Breast epithelium (tissue), 4 donors: ENCODE measurements at regions not wholly inside any gene's neighbourhood (a gene's known extent, or its start where the extent isn't known, plus 50 kb on each side); places are given as distances from the start of the nearest gene placed in this dataset.

ENCODE experiments used
- DNase-seq, 2 donors: peaks; one replicate each; pipeline ENCODE4 v3.0.0-alpha.2; 2019; ENCODE audit warnings: low spot score in 2 of 2
- H3K27ac ChIP-seq, 2 donors: fragments of 200-600 bp; sonication (generic) in 1 of 2; one replicate each; pipeline ENCODE4 v1.5.1; 2016 to 2019; ENCODE audit warnings: mild to moderate bottlenecking in 1 of 2
- H3K27me3 ChIP-seq, 2 donors: fragments of 200-600 bp; sonication (generic) in 1 of 2; one replicate each; pipeline versions ENCODE4 v1.5.1 to v1.6.0; 2017 to 2019; ENCODE audit warnings: control low read depth in 1 of 2, mild to moderate bottlenecking in 1 of 2
- H3K36me3 ChIP-seq: fragments of 200-600 bp; one replicate; pipeline ENCODE4 v1.5.1; 2019
- H3K4me1 ChIP-seq, 2 donors: fragments of 200-600 bp; sonication (generic); one replicate each; pipeline ENCODE4 v1.5.1; 2016 to 2019; ENCODE audit warnings: control low read depth in 1 of 2
- H3K4me3 ChIP-seq, 3 donors: fragments of 200-600 bp; sonication (generic); 1 replicate in 2 of 3; 2 replicates in 1 of 3; pipeline ENCODE4 v1.5.1; 2016 to 2019; ENCODE audit warnings: mild to moderate bottlenecking in 3 of 3, moderate library complexity in 2 of 3
- H3K9me3 ChIP-seq, 2 donors: fragments of 200-600 bp; sonication (generic) in 1 of 2; one replicate each; pipeline ENCODE4 v1.5.1; 2016 to 2019; ENCODE audit warnings: control low read depth in 1 of 2
- CTCF ChIP-seq, 3 donors: fragments of 450-650 bp; IDR thresholded peaks; one replicate each; pipeline ENCODE4 v1.5.1; 2016 to 2017; ENCODE audit warnings: antibody characterized with exemption in 3 of 3, mild to moderate bottlenecking in 3 of 3, moderate library complexity in 3 of 3
- POLR2A ChIP-seq: fragments of 450-650 bp; IDR thresholded peaks from one replicate; pipeline ENCODE4 v1.6.1; 2016; ENCODE audit warnings: antibody characterized with exemption, mild to moderate bottlenecking, moderate library complexity
- POLR2AphosphoS5 ChIP-seq, 3 donors: sonication (generic); formaldehyde crosslinking; IDR thresholded peaks; one replicate each; pipeline ENCODE4 v1.6.1; 2017; ENCODE audit warnings: antibody characterized with exemption in 3 of 3
- intact Hi-C: fragments of 100-400 bp; cut with DNase I; formaldehyde crosslinking; loops from one replicate; pipeline ENCODE4 v1.15.1; 2023; ENCODE audit warnings: low total_unique reads

GRCh38 chr16:35743101-35743692 is 2283.8 kb downstream of the TP53TG3F start:
- intact Hi-C loops: no loop called here
- no peak for DNase-seq
- H3K4me1 ChIP-seq: no peaks in the 10 kb centered on the region
- TF ChIP-seq CTCF (IDR thresholded peaks at IDR 0.05): no peak
- no peak for TF ChIP-seq POLR2AphosphoS5 (IDR thresholded peaks at IDR 0.05)
- TF ChIP-seq POLR2A: no peak
- no peak overlapping the region for H3K27ac ChIP-seq
- H3K9me3 ChIP-seq: peaks cover 22 to 36% of the 10 kb centered on the region in 2 donors
- H3K4me3 ChIP-seq: no peak overlapping the region
- no peaks in the 10 kb centered on the region for H3K27me3 ChIP-seq
- H3K36me3 ChIP-seq: no peaks in the 10 kb centered on the region

- no peaks in the 10 kb centered on the region for H3K36me3 ChIP-seq
- intact Hi-C loops: no loop called here
- no peak for DNase-seq
Observed at GRCh38 chr16:35744084-35744483, 2284.7 kb downstream of the TP53TG3F start.

GRCh38 chr16:35744726-35745125 is 2285.3 kb downstream of the TP53TG3F start:
- H3K36me3 ChIP-seq: no peaks in the 10 kb centered on the region
- no peak for DNase-seq
- no peaks in the 10 kb centered on the region for H3K4me1 ChIP-seq
- peaks cover 31 to 50% of the 10 kb centered on the region in 2 donors for H3K9me3 ChIP-seq
- no peak overlapping the region for H3K27ac ChIP-seq
- no peak overlapping the region for H3K4me3 ChIP-seq
- H3K27me3 ChIP-seq: no peaks in the 10 kb centered on the region
- intact Hi-C loops: no loop called here
- TF ChIP-seq POLR2AphosphoS5 (IDR thresholded peaks at IDR 0.05) (no peak), POLR2A (no peak)

More at GRCh38 chr16:35744084-35744483, 2284.7 kb downstream of the TP53TG3F start:
- H3K9me3 ChIP-seq: peaks cover 27 to 44% of the 10 kb centered on the region in 2 donors
- H3K4me3 ChIP-seq: no peak overlapping the region
- no peak for TF ChIP-seq POLR2A
- TF ChIP-seq CTCF (IDR thresholded peaks at IDR 0.05): no peak
- TF ChIP-seq POLR2AphosphoS5 (IDR thresholded peaks at IDR 0.05): no peak
- H3K27me3 ChIP-seq: no peaks in the 10 kb centered on the region
- H3K4me1 ChIP-seq: no peaks in the 10 kb centered on the region
- H3K27ac ChIP-seq: no peak overlapping the region

GRCh38 chr16:35745191-35745590 is 2285.8 kb downstream of the TP53TG3F start:
- Histone ChIP-seq H3K27me3 (no peaks in the 10 kb centered on the region), H3K4me3 (no peak overlapping the region), H3K27ac (no peak overlapping the region), H3K4me1 (no peaks in the 10 kb centered on the region), H3K9me3 (peaks cover 36 to 55% of the 10 kb centered on the region in 2 donors), H3K36me3 (no peaks in the 10 kb centered on the region)
- TF ChIP-seq CTCF (IDR thresholded peaks at IDR 0.05) (no peak), POLR2AphosphoS5 (IDR thresholded peaks at IDR 0.05) (no peak), POLR2A (no peak)
- no peak for DNase-seq
- intact Hi-C loops: no loop called here

GRCh38 chr16:35745821-35746248 is 2286.4 kb downstream of the TP53TG3F start:
- Histone ChIP-seq H3K9me3 (peaks cover 43 to 61% of the 10 kb centered on the region in 2 donors), H3K27ac (no peak overlapping the region), H3K36me3 (no peaks in the 10 kb centered on the region), H3K27me3 (no peaks in the 10 kb centered on the region), H3K4me3 (no peak overlapping the region), H3K4me1 (no peaks in the 10 kb centered on the region)
- intact Hi-C loops: no loop called here
- no peak for DNase-seq
- TF ChIP-seq POLR2A: no peak
- TF ChIP-seq POLR2AphosphoS5 (IDR thresholded peaks at IDR 0.05): no peak
- TF ChIP-seq CTCF (IDR thresholded peaks at IDR 0.05): no peak
